Inflammatory macrophage (primary cell): ENCODE measurements at regions not wholly inside any gene's neighbourhood (a gene's known extent, or its start where the extent isn't known, plus 50 kb on each side); places are given as distances from the start of the nearest gene placed in this dataset.
"Not testable (repeated sequence)": the region's sequence is repeated elsewhere in the genome, so short reads cannot be mapped to it uniquely, and the experiment has no call there.

Experiments used
- DNase-seq, 2 donors: peaks; one replicate each; pipeline ENCODE4 v3.0.0-alpha.2; 2020 to 2022

- no peak for DNase-seq
These were observed 391.2 kb upstream of the ADGRL3 start for GRCh38 chr4:60808726-60809485.

GRCh38 chr4:60809486-60809800, 390.7 kb upstream of the ADGRL3 start:
- DNase-seq = no peak

GRCh38 chr4:60812811-60813210, 387.3 kb upstream of the ADGRL3 start:
- no peak for DNase-seq

GRCh38 chr4:60814549-60814948, 385.6 kb upstream of the ADGRL3 start:
- no peak for DNase-seq

- no peak for DNase-seq
These were observed 382.5 kb upstream of the ADGRL3 start for GRCh38 chr4:60817609-60818008.

- no peak for DNase-seq
These were observed 377.1 kb upstream of the ADGRL3 start for GRCh38 chr4:60822986-60823385.

GRCh38 chr4:60840020-60840419, 360.1 kb upstream of the ADGRL3 start:
- DNase-seq = no peak

GRCh38 chr4:60846678-60847077, 353.4 kb upstream of the ADGRL3 start:
- DNase-seq = no peak

- no peak for DNase-seq
These were observed 352.5 kb upstream of the ADGRL3 start for GRCh38 chr4:60847614-60848013.

- DNase-seq = no peak
These were observed 342.9 kb upstream of the ADGRL3 start for GRCh38 chr4:60857130-60857753.

- no peak for DNase-seq
These were observed 336.7 kb upstream of the ADGRL3 start for GRCh38 chr4:60863442-60863841.

- no peak for DNase-seq
These were observed 334.9 kb upstream of the ADGRL3 start for GRCh38 chr4:60865273-60865672.

GRCh38 chr4:60868232-60868960, 331.7 kb upstream of the ADGRL3 start:
- no peak for DNase-seq

- DNase-seq = no peak
These were observed 320.9 kb upstream of the ADGRL3 start for GRCh38 chr4:60879135-60879701.

GRCh38 chr4:60884587-60884986, 315.5 kb upstream of the ADGRL3 start:
- DNase-seq = no peak

- DNase-seq = no peak
These were observed 315.1 kb upstream of the ADGRL3 start for GRCh38 chr4:60885011-60885410.

GRCh38 chr4:60890743-60891142, 309.4 kb upstream of the ADGRL3 start:
- DNase-seq = no peak

- DNase-seq = no peak
These were observed 308.2 kb upstream of the ADGRL3 start for GRCh38 chr4:60891947-60892346.

GRCh38 chr4:60897415-60897814, 302.7 kb upstream of the ADGRL3 start:
- no peak for DNase-seq

GRCh38 chr4:60905162-60905561, 295.0 kb upstream of the ADGRL3 start:
- no peak for DNase-seq

GRCh38 chr4:60911127-60911526, 289.0 kb upstream of the ADGRL3 start:
- DNase-seq = no peak

- no peak for DNase-seq
These were observed 287.1 kb upstream of the ADGRL3 start for GRCh38 chr4:60913002-60913401.

GRCh38 chr4:60913671-60914070, 286.5 kb upstream of the ADGRL3 start:
- no peak for DNase-seq

- not testable (repeated sequence) for DNase-seq
These were observed 278.4 kb upstream of the ADGRL3 start for GRCh38 chr4:60921735-60922134.
